H1 (cell line): ENCODE measurements at regions not wholly inside any gene's neighbourhood (a gene's known extent, or its start where the extent isn't known, plus 50 kb on each side); places are given as distances from the start of the nearest gene placed in this dataset.

Experiments used
- BCL11A ChIP-seq, 2 experiments: IDR thresholded peaks; one replicate each; pipeline ENCODE4 v1.6.1; 2011; ENCODE audit warnings: low read depth in 2 of 2, low read length in 2 of 2, mild to moderate bottlenecking in 2 of 2
- BRCA1 ChIP-seq: IDR thresholded peaks from 2 replicates; pipeline ENCODE4 v1.6.1; 2012; ENCODE audit warnings: low read depth, low read length, improper control_type of control experiment
- EZH2 ChIP-seq: fragments of 200-600 bp; sonication (generic); IDR thresholded peaks from 2 replicates; pipeline ENCODE4 v1.7.1; 2012; ENCODE audit warnings: low read depth, mild to moderate bottlenecking, moderate library complexity, low read length, inconsistent platforms; ENCODE audit not compliant: severe bottlenecking
- GABPA ChIP-seq: IDR thresholded peaks from 2 replicates; pipeline ENCODE4 v1.6.1; 2011; ENCODE audit warnings: mild to moderate bottlenecking, low read length, moderate library complexity, borderline replicate concordance; ENCODE audit not compliant: insufficient read depth
- KDM5A ChIP-seq: fragments of 200-600 bp; IDR thresholded peaks from 2 replicates; pipeline ENCODE4 v1.7.1; 2012; ENCODE audit warnings: mild to moderate bottlenecking, low read length, inconsistent platforms, mixed read lengths
- NANOG ChIP-seq: IDR thresholded peaks from 2 replicates; pipeline ENCODE4 v1.6.1; 2011; ENCODE audit warnings: low read length, low read depth, mild to moderate bottlenecking, inconsistent platforms; ENCODE audit not compliant: insufficient read depth, poor library complexity, severe bottlenecking
- POLR2A ChIP-seq, 2 experiments: IDR thresholded peaks; 1 replicate in 1 of 2; 2 replicates in 1 of 2; pipeline ENCODE4 v1.6.1; 2011; ENCODE audit warnings: low read depth in 2 of 2, low read length in 2 of 2, mild to moderate bottlenecking in 2 of 2; ENCODE audit errors: control extremely low read depth in 1 of 2
- POLR2AphosphoS5 ChIP-seq: IDR thresholded peaks from 2 replicates; pipeline ENCODE4 v1.6.1; 2011; ENCODE audit warnings: low read depth, low read length
- SAP30 ChIP-seq: fragments of 300-600 bp; sonication (generic); IDR thresholded peaks from 2 replicates; pipeline ENCODE4 v1.7.1; 2012; ENCODE audit warnings: low read length, moderate library complexity, mild to moderate bottlenecking, inconsistent platforms; ENCODE audit not compliant: insufficient read depth, insufficient replicate concordance
- SUZ12 ChIP-seq: fragments of 200-600 bp; sonication (generic); IDR thresholded peaks from 2 replicates; pipeline ENCODE4 v1.6.1; 2012; ENCODE audit warnings: mild to moderate bottlenecking, inconsistent platforms, low read length, moderate library complexity, mixed read lengths
- ZNF274 ChIP-seq: IDR thresholded peaks from 2 replicates; pipeline ENCODE4 v1.7.0; 2012; ENCODE audit warnings: low read length, borderline replicate concordance; ENCODE audit errors: extremely low read depth
- TF ChIP-seq, protein P1 (sequence below), 3 experiments: IDR thresholded peaks; 1 replicate in 2 of 3; 2 replicates in 1 of 3; pipeline versions ENCODE4 v1.5.1 to v1.6.1; 2011; ENCODE audit warnings: low read length in 3 of 3, mild to moderate bottlenecking in 3 of 3, inconsistent platforms in 2 of 3, low read depth in 1 of 3, moderate library complexity in 1 of 3; ENCODE audit not compliant: insufficient read depth in 1 of 3; ENCODE audit errors: control extremely low read depth in 1 of 3

DNA sequence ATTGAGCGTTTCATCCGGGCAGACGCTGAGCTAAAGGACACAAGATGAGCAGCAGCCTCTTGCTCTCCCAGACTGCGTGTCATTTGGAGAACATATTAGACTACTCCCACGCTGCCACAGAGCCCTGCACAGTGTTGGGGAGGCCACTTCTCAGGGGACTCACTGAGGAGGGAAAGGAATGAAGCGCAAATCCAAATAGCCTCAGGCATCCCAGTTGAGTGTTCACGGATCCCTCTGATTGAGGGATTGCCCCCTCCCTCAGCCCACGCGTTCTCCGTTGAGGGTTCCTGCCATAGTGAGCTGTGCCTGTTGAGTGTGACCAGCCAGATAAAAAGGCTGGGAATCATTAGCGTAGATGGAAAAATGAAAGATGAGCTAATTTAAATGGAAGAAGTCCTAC, 563.4 kb downstream of the ACTR3B start:
- no peak for TF ChIP-seq BRCA1
- no peak for TF ChIP-seq KDM5A
- no peak for TF ChIP-seq SUZ12
- TF ChIP-seq, protein P1, sequence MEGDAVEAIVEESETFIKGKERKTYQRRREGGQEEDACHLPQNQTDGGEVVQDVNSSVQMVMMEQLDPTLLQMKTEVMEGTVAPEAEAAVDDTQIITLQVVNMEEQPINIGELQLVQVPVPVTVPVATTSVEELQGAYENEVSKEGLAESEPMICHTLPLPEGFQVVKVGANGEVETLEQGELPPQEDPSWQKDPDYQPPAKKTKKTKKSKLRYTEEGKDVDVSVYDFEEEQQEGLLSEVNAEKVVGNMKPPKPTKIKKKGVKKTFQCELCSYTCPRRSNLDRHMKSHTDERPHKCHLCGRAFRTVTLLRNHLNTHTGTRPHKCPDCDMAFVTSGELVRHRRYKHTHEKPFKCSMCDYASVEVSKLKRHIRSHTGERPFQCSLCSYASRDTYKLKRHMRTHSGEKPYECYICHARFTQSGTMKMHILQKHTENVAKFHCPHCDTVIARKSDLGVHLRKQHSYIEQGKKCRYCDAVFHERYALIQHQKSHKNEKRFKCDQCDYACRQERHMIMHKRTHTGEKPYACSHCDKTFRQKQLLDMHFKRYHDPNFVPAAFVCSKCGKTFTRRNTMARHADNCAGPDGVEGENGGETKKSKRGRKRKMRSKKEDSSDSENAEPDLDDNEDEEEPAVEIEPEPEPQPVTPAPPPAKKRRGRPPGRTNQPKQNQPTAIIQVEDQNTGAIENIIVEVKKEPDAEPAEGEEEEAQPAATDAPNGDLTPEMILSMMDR (IDR thresholded peaks at IDR 0.05; ENCODE audit: control extremely low read depth in 1 of 3, insufficient read depth in 1 of 3, low read depth in 1 of 3, low read length in 3 of 3): no peak
- TF ChIP-seq EZH2: no peak
- TF ChIP-seq BCL11A (IDR thresholded peaks at IDR 0.05; ENCODE audit: low read depth in 2 of 2, low read length in 2 of 2): no peak
- no peak for TF ChIP-seq NANOG
- no peak for TF ChIP-seq SAP30
- TF ChIP-seq GABPA: no peak
- no peak for TF ChIP-seq POLR2AphosphoS5
- TF ChIP-seq ZNF274: no peak
- TF ChIP-seq POLR2A (IDR thresholded peaks at IDR 0.05; ENCODE audit: control extremely low read depth in 1 of 2, low read depth in 2 of 2, low read length in 2 of 2): no peak
